Activated T-helper 1 cell treated with anti-CD3 and anti-CD28 coated beads, Interleukin-2, amount 50 U/mL, for 16 hours (primary cell): ENCODE measurements at regions not wholly inside any gene's neighbourhood (a gene's known extent, or its start where the extent isn't known, plus 50 kb on each side); places are given as distances from the start of the nearest gene placed in this dataset.
"Not testable (repeated sequence)": the region's sequence is repeated elsewhere in the genome, so short reads cannot be mapped to it uniquely, and the experiment has no call there.

Source experiments
- DNase-seq, 2 donors: peaks; one replicate each; pipeline ENCODE4 v3.0.0-alpha.2; 2020; ENCODE audit warnings: low read depth in 1 of 2, low spot score in 1 of 2

DNA sequence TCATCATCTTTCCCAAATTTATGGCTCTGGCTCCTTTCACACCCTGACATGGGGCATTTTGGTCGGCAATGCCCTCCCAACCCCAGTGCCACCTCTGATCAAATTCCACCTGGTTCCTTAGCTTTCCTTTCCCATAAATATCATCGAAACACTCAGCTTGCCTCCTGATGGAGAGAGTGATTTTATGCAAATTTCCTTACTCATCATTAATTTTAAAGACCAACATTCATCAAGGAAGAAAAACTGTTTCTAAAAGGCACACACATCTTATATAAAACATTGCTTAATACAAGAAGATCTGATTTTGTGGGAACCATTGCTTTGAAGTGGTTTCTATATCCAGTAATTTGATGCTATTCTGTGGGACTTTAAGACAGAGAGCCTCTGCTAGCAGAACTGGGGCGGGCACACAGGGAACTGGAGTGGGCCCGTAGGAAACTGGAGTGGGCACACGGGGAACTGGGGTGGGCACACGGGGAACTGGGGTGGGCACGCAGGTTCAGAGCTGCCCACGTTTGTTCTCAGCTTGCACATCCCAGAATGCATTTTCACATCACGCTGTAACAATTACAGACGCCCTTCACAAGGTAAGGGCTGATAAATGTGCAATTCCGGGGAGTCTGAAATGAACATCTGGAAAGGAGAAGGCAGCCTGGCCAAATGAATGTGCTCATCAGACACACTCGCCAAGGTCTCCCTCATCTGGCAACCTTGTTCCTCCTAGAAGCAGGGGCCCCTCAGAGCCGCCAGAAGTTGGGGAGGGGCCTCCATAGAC lies 174.2 kb downstream of the RTP5 start:
- DNase-seq, result no peak

DNA sequence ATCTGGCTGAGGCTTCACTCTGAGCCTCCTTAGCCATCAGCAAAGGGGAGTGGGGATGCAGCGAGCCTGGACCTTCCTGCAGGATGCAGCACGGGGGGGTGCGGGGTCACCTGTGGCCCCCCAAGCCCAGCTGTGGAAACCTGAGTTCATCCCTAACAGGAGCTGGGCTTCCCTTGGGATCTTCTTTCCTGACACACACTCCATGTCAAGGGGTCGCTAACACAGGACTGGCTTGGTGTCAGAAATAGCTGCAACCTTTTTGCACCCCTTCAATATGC lies 174.7 kb downstream of the RTP5 start:
- DNase-seq, result no peak

DNA sequence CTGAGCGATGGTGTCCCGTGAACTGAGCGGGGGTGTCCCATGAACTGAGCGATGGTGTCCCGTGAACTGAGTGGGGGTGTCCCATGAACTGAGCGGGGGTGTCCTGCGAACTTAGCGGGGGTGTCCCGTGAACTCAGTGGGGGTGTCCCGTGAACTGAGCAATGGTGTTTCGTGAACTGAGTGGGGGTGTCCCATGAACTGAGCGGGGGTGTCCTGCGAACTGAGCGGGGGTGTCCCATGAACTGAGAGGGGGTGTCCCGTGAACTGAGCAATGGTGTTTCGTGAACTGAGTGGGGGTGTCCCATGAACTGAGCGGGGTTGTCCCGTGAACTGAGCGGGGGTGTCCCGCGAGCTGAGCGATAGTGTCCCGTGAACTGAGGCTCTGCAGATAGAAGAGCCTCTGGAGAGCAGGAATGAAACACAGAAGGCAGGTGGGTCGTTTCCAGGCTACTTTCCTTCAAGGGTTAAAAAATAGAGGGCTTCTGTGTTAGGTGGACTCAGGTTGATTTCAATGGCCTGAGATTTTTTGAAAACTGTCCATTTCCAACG lies 176.1 kb downstream of the RTP5 start:
- DNase-seq, result not testable (repeated sequence)

- DNase-seq, result no peak
Measured at GRCh38 chr2:242046206-242046826, 176.8 kb downstream of the RTP5 start.

- no peak for DNase-seq
Measured at GRCh38 chr2:242047963-242048362, 178.4 kb downstream of the RTP5 start.

- DNase-seq, result no peak
Measured at GRCh38 chr2:242048479-242048878, 178.9 kb downstream of the RTP5 start.

DNA sequence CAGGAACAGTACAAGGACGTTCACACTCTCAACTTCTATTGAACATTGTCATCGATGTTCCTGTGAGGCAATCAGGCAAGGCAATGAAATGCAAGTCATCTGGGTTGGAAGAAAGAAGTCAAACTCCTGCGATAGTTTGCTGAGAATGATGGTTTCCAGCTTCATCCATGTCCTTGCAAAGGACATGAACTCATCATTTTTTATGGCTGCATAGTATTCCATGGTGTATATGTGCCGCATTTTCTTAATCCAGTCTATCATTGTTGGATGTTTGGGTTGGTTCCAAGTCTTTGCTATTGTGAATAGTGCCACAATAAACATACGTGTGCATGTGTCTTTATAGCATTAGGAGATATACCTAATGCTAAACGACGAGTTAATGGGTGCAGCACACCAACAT lies 180.0 kb downstream of the RTP5 start:
- not testable (repeated sequence) for DNase-seq

- no peak for DNase-seq
Measured at GRCh38 chr2:242051463-242051862, 181.9 kb downstream of the RTP5 start.

DNA sequence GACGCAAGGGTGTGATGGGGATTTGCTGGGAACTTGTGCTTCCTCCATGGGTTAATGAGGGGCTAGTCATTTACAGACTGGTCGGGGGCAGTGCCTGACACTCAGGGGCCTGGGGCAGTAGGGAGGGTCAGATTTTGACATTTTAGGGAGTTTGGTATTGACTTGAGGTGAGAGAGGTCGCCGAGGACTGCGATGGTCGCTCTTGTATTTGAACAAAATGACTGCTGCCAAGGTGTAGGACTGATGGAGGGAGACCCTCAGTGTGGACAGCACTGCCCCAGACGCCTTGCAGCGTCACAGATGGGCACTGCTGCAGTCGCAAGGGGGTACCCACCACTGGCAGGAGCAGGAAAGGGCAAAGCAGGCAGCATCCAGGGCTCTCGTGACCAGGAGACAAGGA lies 182.9 kb downstream of the RTP5 start:
- no peak for DNase-seq

- DNase-seq, result no peak
Measured at GRCh38 chr2:242053921-242054320, 184.4 kb downstream of the RTP5 start.

- DNase-seq, result no peak
Measured at GRCh38 chr2:242054406-242054805, 184.9 kb downstream of the RTP5 start.

GRCh38 chr2:242054881-242055801 lies 185.6 kb downstream of the RTP5 start:
- no peak for DNase-seq

DNA sequence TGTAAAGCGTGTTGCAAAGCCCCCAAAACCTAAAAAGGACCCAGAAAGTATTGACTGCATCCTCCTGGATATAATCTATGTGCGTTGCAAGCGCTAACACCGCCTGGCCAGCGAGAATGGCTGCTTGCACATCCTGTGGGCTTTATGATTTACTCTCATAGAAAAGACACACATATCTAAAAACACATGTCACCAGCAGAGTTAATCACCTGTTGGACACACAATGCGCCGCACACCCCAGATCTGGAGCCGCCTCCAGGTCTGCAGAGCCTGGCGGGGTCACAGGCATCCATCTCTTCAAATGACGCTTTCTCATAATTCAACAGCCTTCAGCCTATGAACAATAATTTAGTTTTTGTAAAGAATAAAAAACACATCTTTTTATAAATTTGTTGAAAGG lies 186.5 kb downstream of the RTP5 start:
- DNase-seq, result no peak

- DNase-seq, result no peak
Measured at GRCh38 chr2:242056785-242057184, 187.3 kb downstream of the RTP5 start.

GRCh38 chr2:242057379-242058040 lies 188.0 kb downstream of the RTP5 start:
- DNase-seq, result no peak

- no peak for DNase-seq
Measured at GRCh38 chr2:242058116-242058680, 188.7 kb downstream of the RTP5 start.

DNA sequence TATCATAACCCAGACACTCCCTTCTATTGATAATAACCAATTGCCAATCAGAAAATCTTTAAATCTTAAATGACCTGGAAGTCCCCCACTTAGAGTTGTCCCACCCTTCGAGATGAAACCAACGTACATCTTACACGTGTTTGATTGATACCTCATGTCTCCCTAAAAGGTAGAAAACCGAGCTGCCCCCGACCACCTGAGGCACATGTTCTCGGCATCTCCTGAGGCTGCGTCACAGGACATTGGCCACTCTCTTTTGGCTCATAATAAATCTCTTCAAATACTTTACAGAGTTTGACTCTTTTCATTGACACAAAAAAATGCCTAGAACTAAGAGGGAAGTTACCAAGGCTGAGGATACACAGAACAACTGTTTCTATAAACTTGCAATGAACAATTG lies 190.0 kb downstream of the RTP5 start:
- DNase-seq, result no peak

- no peak for DNase-seq
Measured at GRCh38 chr2:242060212-242060835, 190.8 kb downstream of the RTP5 start.

- DNase-seq, result not testable (repeated sequence)
Measured at GRCh38 chr2:242061930-242062329, 192.4 kb downstream of the RTP5 start.

GRCh38 chr2:242063436-242063835 lies 193.9 kb downstream of the RTP5 start:
- no peak for DNase-seq
